OCI-LY1 (cell line): ENCODE measurements at regions not wholly inside any gene's neighbourhood (a gene's known extent, or its start where the extent isn't known, plus 50 kb on each side); places are given as distances from the start of the nearest gene placed in this dataset.

ENCODE experiments used
- CTCF ChIP-seq: fragments of 200-600 bp; sonication (generic), shearing (Covaris generic); IDR thresholded peaks from 2 replicates; pipeline ENCODE4 v1.5.1; 2017; ENCODE audit warnings: mild to moderate bottlenecking, antibody characterized with exemption, low read length, moderate library complexity, mixed read lengths
- EZH2 ChIP-seq: fragments of 200-600 bp; sonication (generic), shearing (Covaris generic); IDR thresholded peaks from 2 replicates; pipeline ENCODE4 v1.8.0; 2017; ENCODE audit warnings: borderline replicate concordance, mixed run types, mild to moderate bottlenecking, antibody characterized with exemption, low read length, moderate library complexity, mixed read lengths

DNA sequence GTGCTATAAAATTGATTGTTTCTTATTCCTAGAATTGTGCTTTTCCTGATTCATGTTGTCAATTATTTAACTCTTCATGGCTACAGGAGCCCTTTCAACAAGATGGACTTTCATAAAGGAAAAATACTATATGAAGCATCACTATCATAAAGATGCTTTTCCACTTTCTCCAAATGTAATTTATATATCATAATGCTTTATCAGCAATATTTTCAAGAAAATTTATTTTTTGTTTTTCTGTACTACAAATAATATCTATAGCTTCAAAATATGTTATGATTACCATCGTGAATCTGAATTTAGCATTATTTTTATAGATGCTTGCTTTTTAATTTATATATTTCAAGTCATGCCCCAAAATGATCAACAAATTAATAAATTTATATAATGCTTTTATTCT is 873.5 kb upstream of the LRFN5 start:
- no peak for TF ChIP-seq CTCF
- TF ChIP-seq EZH2 = no peak
